T-helper 2 cell treated with Interferon-gamma antibody and Interleukin-4, amounts not matched to agents 5 μg/mL and 100 μg/mL, for 36 hours (primary cell): ENCODE measurements at regions not wholly inside any gene's neighbourhood (a gene's known extent, or its start where the extent isn't known, plus 50 kb on each side); places are given as distances from the start of the nearest gene placed in this dataset.
"Not testable (repeated sequence)": the region's sequence is repeated elsewhere in the genome, so short reads cannot be mapped to it uniquely, and the experiment has no call there.

Experiments
- DNase-seq: peaks from one replicate; pipeline ENCODE4 v3.0.0; 2021; ENCODE audit warnings: low spot score
- H3K27ac Mint-ChIP-seq: one replicate; pipeline ENCODE4 v1.8.0; 2021; ENCODE audit warnings: mild to moderate bottlenecking, mixed read lengths
- H3K27me3 Mint-ChIP-seq: one replicate; pipeline ENCODE4 v1.8.0; 2021; ENCODE audit warnings: low read depth, mixed read lengths
- H3K36me3 Mint-ChIP-seq: one replicate; pipeline ENCODE4 v1.8.0; 2021; ENCODE audit warnings: low read depth, mixed read lengths
- H3K4me1 Mint-ChIP-seq: one replicate; pipeline ENCODE4 v1.8.0; 2021; ENCODE audit warnings: low read depth, mixed read lengths
- H3K4me3 Mint-ChIP-seq: one replicate; pipeline ENCODE4 v1.8.0; 2022; ENCODE audit warnings: mild to moderate bottlenecking, moderate library complexity, mixed read lengths
- H3K9me3 Mint-ChIP-seq: one replicate; pipeline ENCODE4 v1.8.0; 2021; ENCODE audit warnings: mixed read lengths

GRCh38 chr6:104676679-104677078 is 183.0 kb downstream of the HACE1 start:
- DNase-seq, H3K4me1 Mint-ChIP-seq, H3K36me3 Mint-ChIP-seq, H3K4me3 Mint-ChIP-seq, H3K27ac Mint-ChIP-seq: not testable (repeated sequence)
- peaks cover 16% of the 10 kb centered on the region for H3K27me3 Mint-ChIP-seq
- peaks cover 20% of the 10 kb centered on the region for H3K9me3 Mint-ChIP-seq

- H3K4me3 Mint-ChIP-seq, DNase-seq: not testable (repeated sequence)
Observed at GRCh38 chr6:104675161-104675560, 184.6 kb downstream of the HACE1 start.

GRCh38 chr6:104673078-104673477 is 186.6 kb downstream of the HACE1 start:
- DNase-seq, H3K36me3 Mint-ChIP-seq, H3K4me1 Mint-ChIP-seq, H3K4me3 Mint-ChIP-seq, H3K27ac Mint-ChIP-seq: not testable (repeated sequence)
- Mint-ChIP-seq H3K27me3 (peaks cover 13% of the 10 kb centered on the region), H3K9me3 (peaks cover 22% of the 10 kb centered on the region)

More at GRCh38 chr6:104675161-104675560, 184.6 kb downstream of the HACE1 start:
- H3K27ac Mint-ChIP-seq, H3K4me1 Mint-ChIP-seq, H3K36me3 Mint-ChIP-seq: not testable (repeated sequence)
- H3K27me3 Mint-ChIP-seq, result peaks cover 13% of the 10 kb centered on the region
- H3K9me3 Mint-ChIP-seq, result peaks cover 20% of the 10 kb centered on the region

GRCh38 chr6:104671591-104671891 is 188.2 kb downstream of the HACE1 start:
- H3K9me3 Mint-ChIP-seq, result peaks cover 22% of the 10 kb centered on the region
- H3K4me1 Mint-ChIP-seq, result not testable (repeated sequence)

GRCh38 chr6:104670834-104671590 is 188.7 kb downstream of the HACE1 start:
- H3K4me1 Mint-ChIP-seq, H3K27ac Mint-ChIP-seq, DNase-seq, H3K4me3 Mint-ChIP-seq, H3K36me3 Mint-ChIP-seq: not testable (repeated sequence)
- peaks cover 25% of the 10 kb centered on the region for H3K27me3 Mint-ChIP-seq
- peaks cover 24% of the 10 kb centered on the region for H3K9me3 Mint-ChIP-seq

More at GRCh38 chr6:104671591-104671891, 188.2 kb downstream of the HACE1 start:
- H3K4me3 Mint-ChIP-seq, H3K27ac Mint-ChIP-seq, H3K36me3 Mint-ChIP-seq, DNase-seq: not testable (repeated sequence)
- H3K27me3 Mint-ChIP-seq, result peaks cover 21% of the 10 kb centered on the region

- DNase-seq, result no peak
- H3K4me3 Mint-ChIP-seq, result no peak overlapping the region
- no peak overlapping the region for H3K27ac Mint-ChIP-seq
- peaks cover 26% of the 10 kb centered on the region for H3K27me3 Mint-ChIP-seq
- no peaks in the 10 kb centered on the region for H3K4me1 Mint-ChIP-seq
- H3K36me3 Mint-ChIP-seq, result no peaks in the 10 kb centered on the region
- peaks cover 18% of the 10 kb centered on the region for H3K9me3 Mint-ChIP-seq
Observed at GRCh38 chr6:104669483-104669882, 190.2 kb downstream of the HACE1 start.

GRCh38 chr6:104656235-104656634 is 203.5 kb downstream of the HACE1 start:
- DNase-seq, result no peak
- Mint-ChIP-seq H3K4me1 (peaks cover 9% of the 10 kb centered on the region), H3K36me3 (no peaks in the 10 kb centered on the region), H3K27ac (no peak overlapping the region), H3K27me3 (peaks cover 4% of the 10 kb centered on the region), H3K9me3 (no peaks in the 10 kb centered on the region), H3K4me3 (no peak overlapping the region)

GRCh38 chr6:104653781-104654180 is 205.9 kb downstream of the HACE1 start:
- Mint-ChIP-seq H3K9me3 (no peaks in the 10 kb centered on the region), H3K27me3 (no peaks in the 10 kb centered on the region), H3K27ac (no peak overlapping the region), H3K4me1 (peaks cover 9% of the 10 kb centered on the region), H3K4me3 (no peak overlapping the region), H3K36me3 (no peaks in the 10 kb centered on the region)
- DNase-seq, result no peak

GRCh38 chr6:104648347-104648746 is 211.4 kb downstream of the HACE1 start:
- no peaks in the 10 kb centered on the region for H3K36me3 Mint-ChIP-seq
- H3K27ac Mint-ChIP-seq, result no peak overlapping the region

GRCh38 chr6:104644848-104645247 is 214.9 kb downstream of the HACE1 start:
- Mint-ChIP-seq H3K4me1 (peaks cover 4% of the 10 kb centered on the region), H3K4me3 (no peak overlapping the region), H3K27ac (no peak overlapping the region), H3K9me3 (no peaks in the 10 kb centered on the region), H3K27me3 (no peaks in the 10 kb centered on the region), H3K36me3 (no peaks in the 10 kb centered on the region)
- no peak for DNase-seq

More at GRCh38 chr6:104648347-104648746, 211.4 kb downstream of the HACE1 start:
- H3K27me3 Mint-ChIP-seq, result no peaks in the 10 kb centered on the region
- no peak overlapping the region for H3K4me3 Mint-ChIP-seq
- H3K9me3 Mint-ChIP-seq, result no peaks in the 10 kb centered on the region
- DNase-seq, result no peak
- no peaks in the 10 kb centered on the region for H3K4me1 Mint-ChIP-seq

GRCh38 chr6:104642871-104643270 is 216.8 kb downstream of the HACE1 start:
- H3K36me3 Mint-ChIP-seq, result no peaks in the 10 kb centered on the region
- no peak overlapping the region for H3K27ac Mint-ChIP-seq
- peaks cover 16% of the 10 kb centered on the region for H3K4me1 Mint-ChIP-seq
- DNase-seq, result no peak
- H3K27me3 Mint-ChIP-seq, result no peaks in the 10 kb centered on the region
- no peaks in the 10 kb centered on the region for H3K9me3 Mint-ChIP-seq
- no peak overlapping the region for H3K4me3 Mint-ChIP-seq

- no peaks in the 10 kb centered on the region for H3K27me3 Mint-ChIP-seq
- no peaks in the 10 kb centered on the region for H3K36me3 Mint-ChIP-seq
- H3K4me3 Mint-ChIP-seq, result no peak overlapping the region
- H3K9me3 Mint-ChIP-seq, result no peaks in the 10 kb centered on the region
- H3K27ac Mint-ChIP-seq, result no peak overlapping the region
- no peak for DNase-seq
- H3K4me1 Mint-ChIP-seq, result peaks cover 16% of the 10 kb centered on the region
Observed at GRCh38 chr6:104640761-104641160, 219.0 kb downstream of the HACE1 start.

GRCh38 chr6:104640150-104640700 is 219.5 kb downstream of the HACE1 start:
- DNase-seq, result no peak
- Mint-ChIP-seq H3K36me3 (no peaks in the 10 kb centered on the region), H3K27me3 (no peaks in the 10 kb centered on the region), H3K4me1 (peaks cover 16% of the 10 kb centered on the region), H3K9me3 (no peaks in the 10 kb centered on the region), H3K27ac (no peak overlapping the region), H3K4me3 (no peak overlapping the region)

- Mint-ChIP-seq H3K4me1 (peaks cover 16% of the 10 kb centered on the region), H3K27ac (no peak overlapping the region), H3K36me3 (no peaks in the 10 kb centered on the region), H3K27me3 (no peaks in the 10 kb centered on the region), H3K4me3 (no peak overlapping the region), H3K9me3 (no peaks in the 10 kb centered on the region)
- no peak for DNase-seq
Observed at GRCh38 chr6:104639668-104640067, 220.1 kb downstream of the HACE1 start.

- Mint-ChIP-seq H3K36me3 (no peaks in the 10 kb centered on the region), H3K27me3 (no peaks in the 10 kb centered on the region), H3K9me3 (no peaks in the 10 kb centered on the region), H3K4me3 (no peak overlapping the region), H3K27ac (no peak overlapping the region), H3K4me1 (peaks cover 16% of the 10 kb centered on the region)
- no peak for DNase-seq
Observed at GRCh38 chr6:104638841-104639290, 220.9 kb downstream of the HACE1 start.
